HG03097 (cell line): ENCODE measurements at regions not wholly inside any gene's neighbourhood (a gene's known extent, or its start where the extent isn't known, plus 50 kb on each side); places are given as distances from the start of the nearest gene placed in this dataset.
"Not testable (repeated sequence)": the region's sequence is repeated elsewhere in the genome, so short reads cannot be mapped to it uniquely, and the experiment has no call there.

Experiments
- ATAC-seq: cut with Tn5 transposase; IDR thresholded peaks from one replicate; pipeline ENCODE4 v1.9.1; 2021; ENCODE audit not compliant: unreplicated experiment, low FRiP score

DNA sequence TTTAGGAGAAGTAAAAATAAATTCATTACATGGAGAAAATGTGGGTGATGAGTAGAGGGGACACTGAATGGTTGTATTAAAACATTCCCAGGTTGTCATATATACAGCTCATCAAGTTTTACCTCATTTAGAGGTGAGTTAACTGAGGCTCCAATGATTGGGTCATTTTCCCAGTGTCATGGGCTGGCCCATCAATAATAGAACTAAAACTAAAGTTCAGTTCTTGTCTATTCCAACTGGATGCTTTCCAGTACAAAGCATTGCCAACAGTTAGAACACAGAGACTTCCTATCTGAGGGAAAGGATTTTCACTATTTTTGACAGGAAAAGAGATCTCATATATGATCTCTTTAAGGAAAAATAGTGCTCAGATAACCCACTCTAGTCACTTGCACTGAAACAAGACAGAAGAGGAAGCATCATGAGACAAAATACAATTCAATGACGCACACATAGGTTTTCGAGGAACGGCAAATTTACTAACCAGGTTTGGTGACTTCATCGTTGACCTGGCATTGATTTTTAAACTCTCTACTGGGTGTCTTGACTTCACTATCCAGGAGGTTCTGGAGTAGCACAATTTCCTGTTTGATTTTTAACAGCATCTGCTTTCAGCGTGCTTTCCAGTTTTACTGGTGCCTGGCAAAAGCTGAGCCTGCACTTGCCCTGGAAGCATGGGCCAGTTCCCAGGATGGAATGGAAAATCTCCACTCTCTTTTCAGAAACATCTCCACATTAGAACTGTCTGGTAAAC lies 195.5 kb upstream of the FBXL4 start:
- no peak for ATAC-seq

DNA sequence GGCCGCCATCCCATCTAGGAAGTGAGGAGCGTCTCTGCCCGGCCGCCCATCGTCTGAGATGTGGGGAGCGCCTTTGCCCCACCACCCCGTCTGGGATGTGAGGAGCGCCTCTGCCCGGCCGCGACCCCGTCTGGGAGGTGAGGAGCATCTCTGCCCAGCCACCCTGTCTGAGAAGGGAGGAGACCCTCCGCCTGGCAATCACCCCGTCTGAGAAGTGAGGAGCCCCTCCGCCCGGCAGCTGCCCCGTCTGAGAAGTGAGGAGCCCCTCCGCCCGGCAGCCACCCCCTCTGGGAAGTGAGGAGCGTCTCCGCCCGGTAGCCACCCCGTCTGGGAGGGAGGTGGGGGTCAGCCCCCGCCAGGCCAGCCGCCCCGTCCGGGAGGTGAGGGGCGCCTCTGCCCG lies 194.2 kb upstream of the FBXL4 start:
- not testable (repeated sequence) for ATAC-seq

DNA sequence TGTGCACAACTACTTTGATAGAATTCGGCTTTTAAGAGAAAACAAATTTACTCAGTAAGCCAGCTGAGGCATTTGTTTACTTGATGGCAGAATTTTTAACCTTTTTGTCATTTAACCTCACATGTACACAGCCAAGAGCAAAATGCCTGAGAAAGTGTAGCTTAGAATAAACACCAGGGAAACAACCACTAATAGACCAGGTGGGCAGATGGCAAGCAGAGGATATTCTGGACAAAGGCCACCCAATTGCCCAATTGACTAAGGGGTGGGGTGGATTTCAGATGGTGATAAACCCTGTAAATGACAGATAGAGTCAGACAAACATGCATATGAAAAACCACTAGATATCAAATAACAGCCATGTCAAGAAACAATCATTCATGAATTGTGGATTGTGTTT lies 190.7 kb upstream of the FBXL4 start:
- no peak for ATAC-seq

GRCh38 chr6:99137314-99137713 lies 189.6 kb upstream of the FBXL4 start:
- no peak for ATAC-seq

GRCh38 chr6:99136488-99136887 lies 188.7 kb upstream of the FBXL4 start:
- ATAC-seq = no peak

GRCh38 chr6:99132026-99132635 lies 184.4 kb upstream of the FBXL4 start:
- ATAC-seq = no peak

DNA sequence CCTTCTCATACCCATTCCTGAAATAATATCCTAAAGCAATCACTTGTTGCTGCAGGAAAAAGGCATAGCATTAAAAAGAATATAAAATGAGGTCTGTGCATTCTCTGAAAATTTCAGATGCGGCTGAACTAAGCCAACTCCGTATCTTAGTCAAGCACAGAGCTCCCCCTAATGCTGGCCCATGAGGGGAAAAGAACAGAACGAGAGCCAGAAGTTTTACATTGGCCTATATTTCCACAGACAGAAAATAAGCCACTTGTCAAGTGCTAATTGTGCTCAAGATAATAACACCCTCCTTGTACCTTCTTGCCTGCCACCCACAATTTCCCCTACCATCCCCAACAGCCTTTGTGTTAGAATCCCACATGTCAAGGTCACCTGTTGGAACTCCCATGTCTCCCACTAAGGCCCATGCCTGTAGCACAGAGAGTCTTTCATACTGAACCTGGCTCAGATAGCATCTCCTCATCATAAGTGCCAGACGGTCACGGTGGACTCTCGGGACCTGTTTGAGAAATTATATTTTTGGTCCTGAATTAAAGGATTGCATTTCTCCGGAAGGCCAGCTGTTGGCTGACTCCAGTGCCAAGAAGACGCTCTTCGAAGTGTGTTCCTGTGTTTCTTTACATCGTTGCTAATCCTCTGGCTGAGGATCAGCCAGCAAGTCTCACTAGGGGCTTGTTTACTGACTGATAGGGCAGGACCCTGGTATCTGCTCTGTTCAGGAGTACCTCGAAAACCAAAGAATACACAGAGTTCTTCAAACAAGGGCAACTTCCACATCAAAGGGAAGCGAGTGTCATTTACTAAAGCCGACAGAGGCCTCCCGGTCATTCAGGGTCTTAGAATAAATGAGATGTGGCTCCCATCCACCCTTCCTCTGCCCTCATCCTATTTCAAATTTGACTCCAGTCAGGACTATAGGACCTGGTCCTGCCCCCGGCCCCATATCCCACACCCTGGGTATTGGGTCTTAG lies 183.4 kb upstream of the FBXL4 start:
- no peak for ATAC-seq

- ATAC-seq = no peak
Measured at GRCh38 chr6:99129835-99130234, 182.1 kb upstream of the FBXL4 start.

DNA sequence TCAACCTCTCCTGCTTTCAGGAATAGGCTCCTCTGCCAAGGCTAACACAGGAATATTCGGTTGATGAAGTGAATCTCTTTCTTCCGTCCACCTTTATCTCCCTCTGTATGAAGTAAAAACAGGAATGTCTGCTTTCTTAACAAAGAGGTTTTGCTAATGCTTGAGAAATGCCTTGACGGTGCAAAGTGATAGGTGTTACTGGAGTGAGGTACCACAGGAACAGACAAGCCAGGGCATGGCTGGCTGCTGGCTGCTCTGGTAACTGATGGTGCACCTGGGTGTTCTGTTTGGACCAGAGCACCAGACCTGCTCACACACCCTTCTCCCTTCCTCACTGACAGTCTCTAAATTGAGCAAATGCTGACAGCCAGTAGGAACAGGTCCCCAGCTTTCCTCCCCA lies 174.0 kb upstream of the FBXL4 start:
- ATAC-seq = no peak

- ATAC-seq = no peak
Measured at GRCh38 chr6:99120641-99121040, 172.9 kb upstream of the FBXL4 start.

- ATAC-seq = no peak
Measured at GRCh38 chr6:99119109-99120031, 171.6 kb upstream of the FBXL4 start.

- no peak for ATAC-seq
Measured at GRCh38 chr6:99114769-99115406, 167.1 kb upstream of the FBXL4 start.

DNA sequence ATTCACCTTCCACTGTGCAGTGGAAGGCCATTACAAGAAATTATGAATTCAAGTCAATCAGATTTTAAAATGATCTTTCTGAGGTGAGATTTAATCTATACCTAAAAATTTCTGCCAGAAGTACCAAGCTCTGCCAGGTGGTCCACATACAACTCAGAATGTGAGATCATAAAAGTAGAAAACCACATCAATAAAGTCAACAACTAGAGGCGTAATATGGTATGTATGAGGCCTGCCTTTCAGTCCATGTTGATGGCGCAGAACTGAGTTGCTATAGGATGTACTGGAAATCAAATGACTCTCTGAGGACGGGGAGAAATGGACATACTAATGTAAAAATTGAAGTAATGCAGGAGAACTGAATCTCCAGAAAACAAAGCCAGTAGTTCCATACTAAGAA lies 163.8 kb upstream of the FBXL4 start:
- ATAC-seq = no peak

DNA sequence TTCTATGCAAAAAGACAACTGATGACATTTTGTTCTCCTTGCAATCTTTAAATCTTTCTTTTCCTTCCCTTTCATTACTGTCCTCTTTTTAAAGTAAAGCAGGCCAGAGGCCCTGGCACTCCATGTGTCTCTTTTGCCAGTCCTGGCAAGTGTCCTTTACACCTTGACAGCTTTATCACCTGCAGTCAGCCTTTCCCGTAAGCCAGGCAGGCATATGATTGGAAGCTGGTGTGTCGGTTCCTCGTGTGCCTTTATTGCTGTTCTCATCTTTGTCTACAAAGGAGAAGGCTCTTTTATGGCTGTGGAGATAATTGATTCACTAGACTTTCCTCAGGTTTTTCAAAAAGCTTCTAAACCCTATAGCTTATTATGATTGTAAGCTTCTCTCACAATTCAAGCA lies 162.3 kb upstream of the FBXL4 start:
- ATAC-seq = no peak

- no peak for ATAC-seq
Measured at GRCh38 chr6:99104218-99104617, 156.5 kb upstream of the FBXL4 start.

DNA sequence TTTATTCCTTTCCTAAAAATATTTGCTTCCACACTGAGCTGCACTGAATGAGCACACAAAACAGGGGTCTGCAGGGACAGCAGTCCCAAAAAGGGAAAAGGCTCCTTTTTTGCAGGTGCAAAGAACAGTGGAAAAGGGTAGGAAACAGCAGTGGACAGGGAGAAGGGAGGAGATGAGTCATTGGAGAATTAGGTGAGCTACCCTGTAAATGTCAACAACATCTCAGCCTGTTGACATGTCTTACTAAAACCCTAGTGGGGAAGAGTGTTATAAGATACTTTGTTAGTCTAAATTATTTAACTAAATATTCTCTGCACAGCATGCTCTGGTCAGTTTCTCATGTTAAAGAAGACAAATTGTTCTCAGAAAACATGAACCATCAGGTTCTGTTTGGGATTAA lies 151.5 kb upstream of the FBXL4 start:
- no peak for ATAC-seq

DNA sequence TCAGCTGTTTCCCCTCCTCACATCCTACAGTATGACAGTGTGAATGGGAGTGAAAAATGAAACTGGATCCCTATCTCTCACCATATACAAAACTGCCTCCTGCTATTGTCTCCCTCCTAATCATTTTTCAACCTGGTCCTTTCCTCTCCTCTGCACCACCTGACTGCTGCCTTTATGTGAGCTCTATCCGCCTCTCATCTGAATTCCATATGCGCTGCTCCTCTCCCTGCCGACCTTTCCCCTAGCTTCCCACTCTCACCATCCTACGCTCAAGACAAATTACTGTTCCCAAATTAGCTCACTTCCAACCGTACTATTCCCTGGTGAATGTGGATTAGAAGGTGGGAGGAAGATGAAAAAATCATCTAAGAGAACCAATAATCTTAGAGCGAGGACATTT lies 148.4 kb upstream of the FBXL4 start:
- ATAC-seq = no peak

- no peak for ATAC-seq
Measured at GRCh38 chr6:99093456-99094190, 145.9 kb upstream of the FBXL4 start.

DNA sequence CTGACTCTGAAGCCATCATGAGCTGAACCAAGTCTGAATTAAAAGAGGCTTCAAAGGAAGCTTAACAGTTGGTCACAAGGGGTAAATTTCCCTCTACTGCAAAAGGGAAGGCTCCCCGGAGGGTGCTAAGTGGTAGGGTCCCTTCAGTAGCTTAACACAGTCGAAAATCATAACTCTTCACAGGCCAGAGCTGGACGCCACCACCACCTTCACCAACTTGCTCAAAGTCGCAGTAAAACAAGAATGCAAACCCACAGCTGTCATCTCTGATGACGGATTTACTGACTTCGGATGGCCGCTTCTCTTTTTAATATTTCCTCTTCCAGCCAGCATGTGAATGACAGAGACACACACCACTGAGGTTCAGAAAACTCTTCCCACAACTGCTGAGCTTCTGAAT lies 144.7 kb upstream of the FBXL4 start:
- no peak for ATAC-seq
